COLO668 (cell line): ENCODE measurements at regions not wholly inside any gene's neighbourhood (a gene's known extent, or its start where the extent isn't known, plus 50 kb on each side); places are given as distances from the start of the nearest gene placed in this dataset.
"Not testable (repeated sequence)": the region's sequence is repeated elsewhere in the genome, so short reads cannot be mapped to it uniquely, and the experiment has no call there.

ENCODE experiments used
- DNase-seq: peaks from one replicate; lab custom pipeline; 2025; ENCODE audit not compliant: unreplicated experiment; lab: John Stamatoyannopoulos, UW

GRCh38 chr2:49342156-49342555, 187.8 kb upstream of the FSHR start:
- DNase-seq = no peak

GRCh38 chr2:49335546-49335945, 181.2 kb upstream of the FSHR start:
- no peak for DNase-seq

GRCh38 chr2:49332415-49332814, 178.1 kb upstream of the FSHR start:
- DNase-seq = no peak

- no peak for DNase-seq
Measured at GRCh38 chr2:49318531-49318930, 164.2 kb upstream of the FSHR start.

GRCh38 chr2:49309461-49309860, 155.1 kb upstream of the FSHR start:
- DNase-seq = no peak

GRCh38 chr2:49306925-49307324, 152.6 kb upstream of the FSHR start:
- DNase-seq = peak; percentile 25

GRCh38 chr2:49298693-49299092, 144.4 kb upstream of the FSHR start:
- not testable (repeated sequence) for DNase-seq

- DNase-seq = no peak
Measured at GRCh38 chr2:49298230-49298629, 143.9 kb upstream of the FSHR start.

- no peak for DNase-seq
Measured at GRCh38 chr2:49296107-49296867, 142.0 kb upstream of the FSHR start.

GRCh38 chr2:49294225-49294624, 139.9 kb upstream of the FSHR start:
- no peak for DNase-seq

- DNase-seq = no peak
Measured at GRCh38 chr2:49291619-49292018, 137.3 kb upstream of the FSHR start.

- no peak for DNase-seq
Measured at GRCh38 chr2:49289711-49290110, 135.4 kb upstream of the FSHR start.

- no peak for DNase-seq
Measured at GRCh38 chr2:49288902-49289700, 134.8 kb upstream of the FSHR start.

GRCh38 chr2:49288113-49288705, 133.9 kb upstream of the FSHR start:
- DNase-seq = no peak

GRCh38 chr2:49286726-49287125, 132.4 kb upstream of the FSHR start:
- no peak for DNase-seq

- DNase-seq = no peak
Measured at GRCh38 chr2:49286045-49286444, 131.7 kb upstream of the FSHR start.

GRCh38 chr2:49278561-49278960, 124.2 kb upstream of the FSHR start:
- no peak for DNase-seq

GRCh38 chr2:49278141-49278540, 123.8 kb upstream of the FSHR start:
- no peak for DNase-seq

GRCh38 chr2:49271060-49271606, 116.8 kb upstream of the FSHR start:
- DNase-seq = no peak

- no peak for DNase-seq
Measured at GRCh38 chr2:49270091-49270490, 115.8 kb upstream of the FSHR start.

GRCh38 chr2:49265471-49265870, 111.2 kb upstream of the FSHR start:
- no peak for DNase-seq
